Hematopoietic multipotent progenitor cell (in vitro differentiated cells): ENCODE measurements at regions not wholly inside any gene's neighbourhood (a gene's known extent, or its start where the extent isn't known, plus 50 kb on each side); places are given as distances from the start of the nearest gene placed in this dataset.

Source experiments
- DNase-seq, 3 donors: peaks; one replicate each; pipeline ENCODE4 v3.0.0-alpha.2; 2011 to 2015; ENCODE audit warnings: low read depth in 2 of 3, low spot score in 2 of 3

- DNase-seq: no peak
Observed at GRCh38 chr3:72352176-72352575, 496.1 kb downstream of the SHQ1 start.

GRCh38 chr3:72351536-72351935 is 496.7 kb downstream of the SHQ1 start:
- DNase-seq: no peak

- DNase-seq: no peak
Observed at GRCh38 chr3:72350761-72351505, 497.3 kb downstream of the SHQ1 start.

GRCh38 chr3:72348357-72348756 is 499.9 kb downstream of the SHQ1 start:
- DNase-seq: no peak

GRCh38 chr3:72347819-72348319 is 500.4 kb downstream of the SHQ1 start:
- DNase-seq: peak in 2 of 3 donors; percentile 93 to 97

GRCh38 chr3:72346526-72346926 is 501.7 kb downstream of the SHQ1 start:
- DNase-seq: peak in 2 of 3 donors; percentile 72 to 78

- DNase-seq: no peak
Observed at GRCh38 chr3:72345980-72346379, 502.3 kb downstream of the SHQ1 start.

- DNase-seq: no peak
Observed at GRCh38 chr3:72345237-72345878, 502.9 kb downstream of the SHQ1 start.

- DNase-seq: no peak
Observed at GRCh38 chr3:72344647-72345046, 503.6 kb downstream of the SHQ1 start.

GRCh38 chr3:72344236-72344635 is 504.0 kb downstream of the SHQ1 start:
- DNase-seq: no peak

- DNase-seq: peak in 1 of 3 donors; percentile 52
Observed at GRCh38 chr3:72343078-72343477, 505.2 kb downstream of the SHQ1 start.

GRCh38 chr3:72342450-72342849 is 505.8 kb downstream of the SHQ1 start:
- DNase-seq: no peak

GRCh38 chr3:72341920-72342319 is 506.3 kb downstream of the SHQ1 start:
- no peak for DNase-seq

- DNase-seq: no peak
Observed at GRCh38 chr3:72341380-72341770, 506.9 kb downstream of the SHQ1 start.

- no peak for DNase-seq
Observed at GRCh38 chr3:72340476-72341379, 507.5 kb downstream of the SHQ1 start.

GRCh38 chr3:72340056-72340455 is 508.2 kb downstream of the SHQ1 start:
- no peak for DNase-seq

GRCh38 chr3:72339670-72340030 is 508.6 kb downstream of the SHQ1 start:
- DNase-seq: no peak

GRCh38 chr3:72338942-72339669 is 509.1 kb downstream of the SHQ1 start:
- DNase-seq: no peak

GRCh38 chr3:72338082-72338941 is 509.9 kb downstream of the SHQ1 start:
- no peak for DNase-seq

- no peak for DNase-seq
Observed at GRCh38 chr3:72337480-72337855, 510.8 kb downstream of the SHQ1 start.
